Activated CD4-positive, CD25-positive, alpha-beta regulatory T cell treated with anti-CD3 and anti-CD28 coated beads, Interleukin-2, amount 50 U/mL, for 24 hours (primary cell): ENCODE measurements at regions not wholly inside any gene's neighbourhood (a gene's known extent, or its start where the extent isn't known, plus 50 kb on each side); places are given as distances from the start of the nearest gene placed in this dataset.

ENCODE experiments used
- ATAC-seq, 2 donors: fragments of 150-1000 bp; cut with Tn5 transposase; one replicate each; pipeline ENCODE4 v1.10.0; 2021; ENCODE audit warnings: mild to moderate bottlenecking in 1 of 2, moderate library complexity in 1 of 2

DNA sequence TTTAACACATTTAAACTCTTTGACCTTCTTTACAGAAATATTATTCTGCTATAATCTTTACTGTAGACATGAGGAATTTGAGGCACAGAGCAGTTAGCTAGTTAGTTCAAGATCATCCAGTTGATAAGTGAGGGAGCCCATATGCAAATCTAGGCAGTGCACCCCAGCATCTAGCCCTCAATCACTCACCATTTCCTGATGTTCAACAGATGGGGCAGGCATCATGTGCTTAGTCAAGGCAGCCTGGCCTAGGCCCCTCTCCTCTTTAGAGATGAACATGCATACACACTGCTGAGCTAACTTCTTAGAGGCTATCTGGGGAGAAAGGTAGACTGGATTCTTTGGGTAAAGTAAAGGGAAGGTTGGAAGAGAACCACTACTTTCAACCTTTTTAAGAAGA lies 206.8 kb upstream of the SLC24A2 start:
- no peak for ATAC-seq

DNA sequence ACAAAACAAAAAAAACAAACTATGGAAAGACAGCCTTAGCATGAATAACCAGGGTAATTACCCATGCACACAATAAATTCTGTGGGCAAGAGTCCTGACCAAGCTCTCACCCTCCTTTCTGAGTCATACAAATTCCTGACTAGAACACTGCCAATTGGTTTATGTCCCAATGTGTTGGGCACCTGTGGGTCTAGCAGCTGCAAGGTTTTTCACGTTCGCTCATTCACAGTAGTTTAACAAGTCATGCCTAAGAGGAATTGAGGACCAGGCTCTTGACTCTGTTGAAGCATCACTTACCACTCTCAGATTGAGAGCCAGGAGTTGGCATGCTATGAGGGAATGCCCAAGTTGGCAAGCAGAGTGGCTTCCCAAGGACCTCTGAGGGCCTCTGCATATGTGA lies 205.5 kb upstream of the SLC24A2 start:
- ATAC-seq = no peak

DNA sequence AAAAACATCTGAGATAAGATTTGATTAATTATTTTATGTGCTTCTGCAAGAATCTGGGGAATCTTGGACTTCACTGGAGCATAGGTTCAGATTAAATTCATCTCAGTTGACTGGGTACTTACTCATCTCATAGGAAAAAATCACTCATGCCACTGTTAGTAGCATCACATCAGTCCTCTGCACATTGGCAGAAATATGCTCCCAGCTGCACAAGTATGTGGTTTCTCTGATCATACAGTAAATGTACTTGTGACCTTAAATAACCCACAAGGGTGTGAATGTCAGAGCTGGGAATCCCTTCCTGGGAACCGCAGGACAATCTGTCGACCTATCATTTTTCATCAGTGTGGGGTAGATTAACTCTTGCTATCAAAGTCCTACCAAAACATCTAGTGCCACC lies 203.7 kb upstream of the SLC24A2 start:
- ATAC-seq = peak; percentile 63 to 79

DNA sequence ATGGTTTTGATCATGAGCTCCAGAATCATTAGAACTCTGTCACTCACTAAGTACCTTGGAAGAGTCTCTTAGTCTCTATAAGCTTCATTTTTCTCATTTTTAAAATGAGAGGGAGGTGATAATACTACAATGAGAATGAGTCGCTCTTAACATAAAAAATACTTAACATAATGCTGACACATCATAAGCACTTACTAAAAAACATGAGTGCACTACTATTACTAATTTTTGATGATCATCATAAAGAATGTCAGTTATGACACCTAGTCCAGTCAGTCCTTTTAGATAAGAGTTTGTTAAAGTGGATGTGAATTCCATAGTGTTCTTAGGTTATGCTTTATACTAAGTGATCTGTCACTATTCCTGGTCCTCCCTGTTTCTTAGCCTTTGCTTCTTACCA lies 200.4 kb upstream of the SLC24A2 start:
- ATAC-seq = peak; percentile 25 to 27

DNA sequence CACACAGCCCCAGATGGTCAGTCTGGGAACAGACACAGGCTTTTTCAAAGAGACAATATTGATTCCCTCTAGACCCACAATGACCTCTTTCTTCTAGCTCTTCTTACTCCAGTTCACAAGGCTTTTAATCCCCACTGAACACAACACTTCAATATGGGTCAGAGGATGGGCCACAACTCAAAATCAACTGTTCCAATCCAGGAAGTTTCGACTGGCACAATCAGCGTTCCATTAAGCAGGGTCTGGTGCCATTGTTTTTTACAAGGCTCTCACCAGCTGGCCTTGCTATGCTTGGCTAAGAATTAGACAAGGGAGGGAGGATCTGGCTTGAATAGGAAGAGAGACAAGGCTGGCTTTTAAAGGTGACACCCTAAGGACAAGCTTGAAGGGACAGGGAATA lies 199.4 kb upstream of the SLC24A2 start:
- ATAC-seq = no peak

DNA sequence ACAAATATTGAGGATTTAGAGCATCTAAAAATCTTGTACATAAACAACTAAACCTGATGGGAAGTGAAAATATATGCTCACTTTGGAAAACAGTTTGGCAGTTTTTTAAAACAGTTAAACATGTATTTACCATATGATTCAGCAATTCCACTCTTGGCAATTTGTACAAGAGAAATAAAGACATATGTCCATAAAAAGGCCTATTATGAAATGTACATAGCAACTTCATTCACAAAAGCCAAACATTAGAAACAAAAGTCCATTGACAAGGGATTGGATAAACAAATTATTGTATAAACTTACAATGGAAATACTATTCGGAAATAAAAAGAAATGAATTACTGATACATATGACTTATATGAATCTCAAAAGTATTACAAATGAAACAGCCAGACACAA lies 196.2 kb upstream of the SLC24A2 start:
- ATAC-seq = no peak

DNA sequence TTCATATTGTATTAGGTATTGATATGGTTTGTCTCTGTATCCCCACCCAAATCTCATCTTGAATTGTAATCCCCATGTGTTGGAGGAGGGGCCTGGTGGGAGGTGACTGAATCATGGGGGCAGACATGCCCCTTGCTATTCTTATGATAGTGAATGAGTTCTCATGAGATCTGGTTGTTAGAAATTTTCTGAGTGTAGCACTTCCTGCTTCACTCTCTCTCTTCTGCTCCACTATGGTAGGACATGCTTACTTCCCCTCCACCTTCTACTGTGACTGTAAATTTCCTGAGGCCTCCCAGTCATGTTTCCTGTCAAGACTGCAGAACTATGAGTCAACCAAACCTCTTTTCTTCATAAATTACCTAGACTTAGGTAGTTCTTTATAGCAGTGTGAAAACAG lies 187.4 kb upstream of the SLC24A2 start:
- ATAC-seq = peak; percentile 97 to 98

DNA sequence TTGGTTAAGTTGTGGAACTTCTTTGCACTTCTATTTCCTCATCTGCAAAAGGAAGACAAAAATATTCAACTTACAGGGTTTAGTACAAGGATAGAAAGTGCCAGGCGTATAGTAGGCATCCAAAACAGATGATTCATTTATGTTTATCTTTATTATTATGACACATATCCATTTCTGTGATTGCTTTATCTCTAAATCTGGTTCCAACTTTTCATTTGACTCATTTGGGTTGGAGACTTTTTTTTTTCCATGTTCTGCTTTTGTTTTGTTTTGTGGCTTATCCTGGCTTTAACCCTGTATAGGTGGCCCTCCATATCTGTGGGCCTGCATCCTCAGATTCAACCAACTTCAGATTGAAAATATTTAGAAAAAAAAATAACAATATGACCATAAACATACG lies 186.7 kb upstream of the SLC24A2 start:
- ATAC-seq = no peak

DNA sequence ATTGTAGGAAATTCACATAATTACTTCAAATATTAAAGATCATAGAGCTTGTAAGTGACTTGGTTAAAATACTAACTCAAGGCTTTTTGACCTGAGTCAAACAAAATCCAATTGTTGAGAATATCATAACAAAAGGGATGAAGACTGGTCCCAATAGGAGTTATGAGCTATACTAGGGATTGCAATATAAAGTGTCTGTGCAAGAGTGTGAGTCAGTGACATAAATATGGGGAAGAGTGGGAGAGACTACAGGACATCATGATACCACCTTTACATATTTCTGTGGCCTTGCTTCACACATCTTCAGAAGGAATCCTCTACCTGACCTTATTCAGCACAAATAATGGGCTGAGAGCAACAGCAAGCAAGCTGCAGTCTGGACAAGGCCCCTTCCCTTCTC lies 180.9 kb upstream of the SLC24A2 start:
- no peak for ATAC-seq

DNA sequence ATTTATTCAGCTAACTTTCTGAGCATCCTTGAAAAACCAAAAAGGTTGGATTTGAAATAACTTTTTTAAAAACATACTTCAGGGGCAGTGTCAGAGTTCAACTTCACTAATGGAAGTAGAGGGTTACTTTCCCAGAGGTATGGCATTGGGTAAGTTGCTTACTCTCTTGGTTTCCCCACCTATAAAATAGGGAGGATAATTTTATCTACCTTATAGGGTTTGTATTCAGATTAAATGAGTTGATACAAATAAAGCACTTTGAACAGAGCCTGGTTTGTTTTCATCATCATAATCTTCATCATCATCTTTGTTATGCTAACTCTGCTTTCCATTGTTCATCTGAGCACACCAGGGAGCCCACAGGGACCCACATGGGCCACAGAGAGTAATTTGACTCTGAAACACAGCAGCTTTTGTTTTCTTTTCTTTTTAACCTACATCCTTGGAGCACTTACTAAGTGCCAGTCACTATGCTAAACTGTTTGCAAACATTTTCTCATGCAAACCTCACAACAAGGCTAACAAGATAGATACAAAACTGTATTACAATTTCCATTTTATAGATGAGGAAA lies 179.1 kb upstream of the SLC24A2 start:
- ATAC-seq = peak in 1 of 2 donors; percentile 24

DNA sequence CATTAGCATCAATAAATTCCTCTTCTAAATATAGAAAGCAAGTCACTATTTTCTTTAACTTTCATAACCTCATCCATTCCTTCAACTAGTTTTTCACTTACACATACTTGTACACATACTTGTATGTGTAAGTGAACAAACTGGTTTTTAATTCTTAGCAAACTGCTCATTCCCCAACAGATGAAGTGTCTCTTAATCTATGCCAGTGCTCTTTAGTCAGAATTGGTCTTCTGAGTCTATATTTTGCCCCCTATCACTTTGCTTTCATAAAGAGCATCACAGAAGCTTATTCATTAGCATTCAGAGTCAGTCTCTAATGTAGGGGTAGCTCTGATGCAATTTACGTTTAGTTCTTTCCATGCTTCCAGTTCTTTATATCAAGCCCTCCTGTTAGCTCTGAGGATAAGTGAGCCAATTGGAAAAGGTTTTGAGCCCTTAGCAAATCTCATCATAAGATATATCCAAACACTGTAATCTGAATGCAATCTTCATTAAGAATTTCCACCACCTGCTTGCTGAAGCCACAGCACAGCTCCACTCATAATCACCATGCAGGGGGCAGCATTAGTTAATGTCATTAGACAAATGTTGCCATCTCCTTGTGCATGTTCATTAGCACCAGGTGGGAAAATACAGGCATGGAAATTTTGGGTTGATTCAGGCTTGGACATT lies 178.5 kb upstream of the SLC24A2 start:
- ATAC-seq = no peak

DNA sequence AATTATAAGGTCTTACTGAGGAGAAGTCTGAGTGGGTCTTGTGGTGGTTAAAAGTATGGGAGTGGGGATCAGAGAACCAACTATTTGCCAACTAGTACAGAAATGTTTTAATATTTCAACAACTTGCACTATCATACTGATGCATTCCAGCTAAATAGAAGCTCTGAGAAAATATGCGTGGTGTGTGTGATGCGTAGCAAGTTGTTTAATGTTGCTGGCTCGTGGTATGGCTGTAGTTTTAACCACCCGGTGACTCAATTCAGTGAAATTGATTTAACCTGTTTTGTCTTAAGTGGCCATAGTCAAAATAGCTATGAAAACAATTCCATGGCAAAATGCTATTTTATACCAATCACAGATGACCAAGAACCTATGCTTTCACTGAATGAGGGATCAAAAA lies 176.5 kb upstream of the SLC24A2 start:
- no peak for ATAC-seq

DNA sequence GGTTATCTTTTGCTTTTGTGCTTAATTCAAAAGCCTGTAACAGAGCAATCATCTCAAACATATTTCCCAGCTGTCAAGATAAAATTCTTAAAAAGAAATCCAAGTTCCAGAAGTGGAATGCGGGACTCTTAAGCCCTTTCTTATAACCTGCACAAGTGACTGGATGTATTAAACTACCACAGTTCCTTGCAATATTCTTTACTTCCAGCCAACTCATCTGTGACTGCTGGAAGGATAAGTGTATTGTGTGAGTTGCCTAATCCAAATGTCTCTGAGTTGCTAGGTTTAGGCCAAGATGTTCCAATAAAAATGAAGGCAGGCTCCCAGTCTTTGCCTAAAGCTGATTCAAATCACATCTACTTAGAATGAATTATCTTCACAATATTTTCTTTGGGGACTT lies 159.2 kb upstream of the SLC24A2 start:
- no peak for ATAC-seq

DNA sequence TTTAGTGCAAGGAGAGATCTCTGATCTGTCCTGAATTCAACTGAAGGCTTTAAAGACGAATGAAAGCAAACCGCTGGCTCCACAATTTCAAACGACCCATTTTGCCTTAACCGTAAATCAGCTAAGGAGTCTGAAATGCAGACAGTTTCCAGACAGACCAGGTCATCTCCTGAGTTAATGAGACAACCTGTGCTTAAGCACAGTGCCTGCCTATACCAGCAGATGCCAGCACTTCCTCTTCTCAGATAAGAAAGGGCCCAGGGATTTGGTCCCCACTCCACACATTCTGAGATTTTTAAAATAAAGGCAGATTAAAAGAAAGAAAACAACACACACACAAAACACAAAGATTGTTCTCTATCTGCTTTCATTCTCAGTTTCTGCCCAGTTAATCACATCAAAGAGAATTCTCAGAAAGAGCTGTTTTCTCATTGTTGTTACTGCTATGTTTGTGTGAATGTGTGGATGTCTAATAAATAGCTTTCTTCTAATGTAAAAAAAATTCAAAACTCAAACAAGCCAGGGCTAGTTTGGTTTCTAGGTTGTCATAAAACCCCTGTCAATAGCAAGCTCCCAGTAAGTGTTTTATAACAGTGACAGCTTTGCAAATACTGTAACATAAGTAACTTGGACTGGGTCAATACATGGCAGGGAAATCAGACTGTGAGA lies 157.7 kb upstream of the SLC24A2 start:
- peak; percentile 46 to 73 for ATAC-seq

DNA sequence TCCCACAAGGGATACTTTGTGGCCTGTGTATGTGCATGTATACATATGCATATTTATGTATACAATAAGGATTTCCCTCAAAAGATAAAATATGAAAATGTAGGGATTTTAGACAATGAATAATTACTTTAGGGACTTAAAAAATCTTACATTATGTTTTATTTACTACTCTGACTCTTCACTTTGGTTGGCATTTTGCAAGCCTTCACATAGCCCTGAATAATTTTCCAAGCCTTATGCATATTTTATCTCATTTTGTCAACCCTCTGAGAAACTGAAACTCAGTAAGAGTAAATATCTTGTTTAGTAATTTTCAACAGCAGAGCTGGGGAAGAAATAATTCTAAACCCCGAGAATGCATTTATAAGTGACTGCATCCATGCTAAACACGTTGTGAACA lies 153.0 kb upstream of the SLC24A2 start:
- ATAC-seq = no peak

DNA sequence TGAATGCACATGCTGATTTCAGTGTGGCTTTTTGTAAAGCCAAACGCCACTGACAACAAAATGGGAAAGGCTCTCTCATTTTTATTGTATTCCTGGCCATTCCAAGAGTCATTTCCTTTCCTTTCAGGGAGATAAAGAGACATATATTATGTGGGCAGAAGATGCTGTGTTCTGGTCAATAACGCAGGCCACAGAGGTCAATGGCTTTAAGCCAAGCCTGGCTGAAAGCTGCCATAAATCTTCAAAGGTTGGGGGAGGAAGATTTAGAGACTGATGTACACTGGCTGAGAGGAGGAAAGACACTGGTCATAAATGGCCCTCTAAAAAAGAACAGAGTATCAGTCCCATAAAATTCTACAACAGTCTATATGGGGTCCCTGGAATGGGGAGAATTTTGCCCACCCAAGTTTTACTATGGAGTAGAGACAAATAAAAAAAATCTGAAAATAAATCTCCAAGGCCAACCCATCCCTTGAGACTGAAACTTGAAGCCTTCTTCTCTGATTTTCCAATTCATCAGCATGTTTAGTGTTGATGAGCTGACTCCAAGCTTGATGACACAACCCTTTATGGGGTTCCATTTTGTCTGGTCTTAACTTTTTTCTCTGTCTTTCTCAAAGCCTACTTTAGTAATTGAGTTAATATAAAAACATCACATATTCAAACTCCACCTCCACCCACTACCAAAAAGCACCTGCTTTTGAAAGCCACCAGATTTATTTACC lies 152.1 kb upstream of the SLC24A2 start:
- no peak for ATAC-seq

DNA sequence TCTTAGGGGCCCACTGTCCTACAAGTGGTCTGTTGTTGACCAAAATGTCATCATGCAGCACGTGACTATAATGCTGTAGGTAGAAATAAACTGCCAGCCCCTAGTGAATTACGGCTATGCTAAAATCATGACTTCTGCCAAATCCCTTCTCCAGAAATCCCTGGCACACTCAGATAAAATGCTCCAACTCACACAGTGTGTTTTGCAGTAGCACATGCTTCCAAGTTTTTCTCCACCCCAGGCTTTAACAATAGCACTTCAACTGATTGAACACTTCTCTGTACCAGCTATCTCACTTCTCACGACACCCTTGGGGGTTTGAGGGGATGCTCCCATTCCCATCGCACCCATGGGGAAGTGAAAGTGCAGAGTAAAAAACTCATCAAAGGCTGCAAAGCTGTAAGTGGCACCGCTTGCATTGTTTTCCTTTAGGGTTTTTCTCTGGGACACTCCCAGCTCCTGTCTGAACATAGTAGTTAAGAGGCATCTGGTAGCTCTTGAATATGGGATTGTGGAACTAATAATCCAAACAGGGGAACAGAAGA lies 151.0 kb upstream of the SLC24A2 start:
- no peak for ATAC-seq

DNA sequence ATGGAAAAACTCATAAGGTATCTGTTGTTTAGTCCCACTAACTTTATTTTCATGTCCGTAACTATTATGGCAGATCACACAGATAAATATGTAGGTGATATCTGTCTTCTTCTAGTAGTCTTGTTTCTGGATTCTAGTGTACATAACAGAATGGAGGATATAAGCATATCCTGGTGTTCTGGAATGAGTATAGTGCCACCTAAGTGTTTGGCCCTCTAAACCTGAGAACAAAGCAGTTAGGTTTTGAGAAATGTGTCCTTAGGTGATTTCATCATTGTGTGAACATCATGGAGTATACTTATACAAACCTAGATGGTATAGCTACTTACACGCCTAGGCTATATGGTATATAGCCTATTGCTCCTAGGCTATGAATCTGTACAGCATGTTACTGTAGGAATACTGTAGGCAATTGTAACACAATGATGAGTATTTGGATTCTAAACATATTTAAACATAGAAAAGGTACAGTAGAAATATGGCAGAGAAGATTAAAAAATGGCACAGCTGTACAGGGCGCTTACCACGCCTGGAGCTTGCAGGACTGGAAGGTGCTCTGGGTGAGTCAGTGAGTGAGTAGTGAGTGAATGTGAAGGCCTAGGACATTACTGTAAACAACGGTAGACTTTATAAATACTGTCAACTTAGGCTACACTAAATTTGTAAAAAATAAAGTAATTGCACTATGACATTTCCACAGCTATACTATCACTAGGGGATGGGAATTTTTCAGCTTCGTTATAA lies 150.3 kb upstream of the SLC24A2 start:
- no peak for ATAC-seq

DNA sequence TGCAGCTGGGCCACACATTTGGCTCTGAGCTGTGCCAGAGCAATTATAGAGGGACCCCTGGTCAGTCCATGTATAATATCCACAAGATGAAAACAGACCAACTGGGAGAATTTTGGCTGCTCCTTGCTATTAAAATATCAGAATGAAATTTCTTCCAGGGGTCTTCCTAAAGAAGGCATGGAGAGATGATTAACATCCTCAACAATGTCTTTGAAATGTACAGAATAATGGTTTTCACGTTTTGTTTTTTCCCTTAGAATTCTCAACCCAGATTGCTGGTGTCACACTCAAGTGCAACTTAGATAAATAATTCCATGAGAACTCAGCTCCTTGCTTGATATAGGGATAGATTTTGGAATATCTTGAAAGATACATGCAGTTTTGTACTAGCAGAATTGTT lies 148.3 kb upstream of the SLC24A2 start:
- ATAC-seq = no peak

DNA sequence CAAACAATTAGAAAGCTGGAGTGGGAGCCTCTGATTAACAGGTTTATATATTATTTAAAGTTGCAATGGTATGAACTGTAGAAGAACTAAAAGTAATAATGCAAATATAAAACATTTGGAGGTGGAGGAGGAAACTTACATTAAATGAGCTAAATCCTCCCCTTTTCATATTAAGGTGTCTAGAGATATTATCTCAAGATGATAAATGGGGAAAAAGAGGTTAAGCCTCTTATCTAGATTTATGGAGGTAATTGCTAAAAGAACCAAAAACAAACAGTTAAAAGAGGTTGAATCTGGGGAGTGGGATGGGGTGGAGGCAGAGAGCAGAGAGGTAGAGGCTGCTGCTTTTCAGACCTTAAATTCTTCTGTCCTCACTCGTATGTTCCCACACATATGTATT lies 147.8 kb upstream of the SLC24A2 start:
- no peak for ATAC-seq

DNA sequence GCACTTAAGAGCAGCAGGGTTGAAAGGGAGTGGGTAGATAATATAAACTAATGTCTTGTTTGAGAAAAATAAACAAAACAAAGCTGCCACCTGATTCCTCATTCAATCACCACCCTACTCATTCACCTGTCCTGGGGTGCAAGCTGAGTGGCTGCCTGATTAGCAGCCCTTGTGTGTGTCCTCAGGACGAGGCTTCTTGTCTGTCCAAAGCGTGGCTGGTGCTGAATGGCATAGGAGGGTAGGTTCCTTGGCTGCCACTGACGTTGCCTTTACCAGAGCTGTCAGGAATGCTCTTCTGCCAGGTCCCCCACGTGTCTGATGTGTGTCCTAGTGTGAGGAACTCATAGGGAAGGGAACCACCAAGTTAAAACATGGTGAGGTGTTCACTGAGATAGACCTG lies 146.6 kb upstream of the SLC24A2 start:
- no peak for ATAC-seq

DNA sequence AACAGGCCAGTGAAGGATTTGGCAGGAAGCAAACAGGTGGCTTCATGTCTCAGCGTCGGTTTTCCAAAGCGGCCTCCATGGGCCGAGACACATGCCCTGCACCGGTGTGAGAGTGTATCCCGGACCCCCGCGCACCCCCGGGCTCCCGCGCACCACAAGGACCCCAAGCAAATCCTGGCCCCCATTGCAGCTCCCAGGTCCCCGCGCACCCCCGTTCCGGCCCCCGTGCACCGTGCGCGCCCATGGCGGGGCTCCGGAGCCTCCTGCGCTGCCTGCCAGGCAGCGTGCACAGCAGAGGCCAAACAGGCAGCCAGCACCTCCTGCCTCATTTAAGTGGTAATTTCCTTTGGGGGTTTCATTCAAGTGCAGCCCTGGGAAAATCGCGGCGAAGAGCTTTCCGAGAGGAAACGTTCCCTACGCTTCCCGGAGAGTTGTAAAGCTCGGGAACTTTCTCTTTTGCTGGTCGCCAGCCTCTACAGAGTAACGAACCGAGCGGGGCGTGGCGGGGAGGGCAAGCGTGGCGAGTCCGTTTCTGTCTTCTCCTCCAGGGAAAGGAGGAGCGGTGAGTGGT lies 145.5 kb upstream of the SLC24A2 start:
- ATAC-seq = peak in 1 of 2 donors; percentile 32
